HCT116 (cell line): ENCODE measurements at regions not wholly inside any gene's neighbourhood (a gene's known extent, or its start where the extent isn't known, plus 50 kb on each side); places are given as distances from the start of the nearest gene placed in this dataset.

Experiments
- ATAC-seq: fragments of 200-7000 bp; cut with Tn5 transposase; 2 replicates; pipeline ENCODE4 v1.9.1; 2020; ENCODE audit warnings: mild to moderate bottlenecking, moderate library complexity
- BruUV-seq: library from RNA; stranded (reverse); fragments of 400-500 nt; replicated peaks from 2 replicates; lab custom pipeline; 2021; lab: Mats Ljungman, UMichigan
- CTCF ChIA-PET: fragments of 300-600 bp; sonication (Branson Sonifier 250); formaldehyde crosslinking; loops from one replicate; lab custom pipeline; 2021; ENCODE audit warnings: antibody characterized with exemption; lab: Charles Lee
- POLR2A ChIA-PET: fragments of 300-600, 350-600 bp; sonication (Branson Sonifier 250); formaldehyde crosslinking; loops from one replicate; lab custom pipeline; 2021; ENCODE audit warnings: antibody characterized with exemption; lab: Charles Lee
- RAD21 ChIA-PET, 2 experiments: fragments of 300-600 bp; sonication (Branson Sonifier 250); formaldehyde crosslinking; loops; one replicate each; lab custom pipeline; 2023; ENCODE audit warnings: low total read pairs in 2 of 2; ENCODE audit not compliant: uncharacterized antibody in 2 of 2, unreplicated experiment in 2 of 2, low non-redundant PET in 1 of 2; lab: Charles Lee
- DNase-seq: peaks from one replicate; pipeline ENCODE4 v3.0.0-alpha.2; 2010; ENCODE audit warnings: low read depth, low spot score
- H2AFZ ChIP-seq: fragments of 200-600 bp; shearing (Covaris generic), sonication (generic); 2 replicates; pipeline ENCODE4 v1.6.1; 2017; ENCODE audit warnings: low read depth, mixed run types, mixed read lengths, antibody characterized with exemption, low read length; ENCODE audit not compliant: poor library complexity, severe bottlenecking
- H3K27ac ChIP-seq: 2 replicates; pipeline ENCODE4 v1.5.1; 2012; ENCODE audit warnings: low read depth, low read length
- H3K27me3 ChIP-seq: fragments of 200-600 bp; sonication (generic); 2 replicates; pipeline ENCODE4 v1.6.1; 2016; ENCODE audit warnings: mixed run types, low read length, mixed read lengths; ENCODE audit not compliant: insufficient read depth
- H3K36me3 ChIP-seq, 2 experiments: fragments of 200-500 bp in 1 of 2; fragments of 200-600 bp in 1 of 2; sonication (Bioruptor generic) in 1 of 2; sonication (generic) in 1 of 2; 2 replicates each; pipeline versions ENCODE4 v1.5.1 to v1.6.1; 2014 to 2016; ENCODE audit warnings: low read length in 2 of 2, inconsistent platforms in 1 of 2, mixed read lengths in 1 of 2, mixed run types in 1 of 2; ENCODE audit not compliant: insufficient read depth in 2 of 2, control insufficient read depth in 1 of 2
- H3K4me1 ChIP-seq, 2 experiments: fragments of 200-600 bp in 1 of 2; sonication (generic) in 1 of 2; 2 replicates each; pipeline versions ENCODE4 v1.5.1 to v1.6.1; 2012 to 2017; ENCODE audit warnings: low read length in 2 of 2, inconsistent platforms in 1 of 2, mild to moderate bottlenecking in 1 of 2, mixed read lengths in 1 of 2, mixed run types in 1 of 2, moderate library complexity in 1 of 2; ENCODE audit not compliant: insufficient read depth in 2 of 2, control insufficient read depth in 1 of 2
- H3K4me2 ChIP-seq: fragments of 200-600 bp; sonication (generic); 2 replicates; pipeline ENCODE4 v1.6.1; 2017; ENCODE audit warnings: mixed run types, low read length, mixed read lengths
- H3K4me3 ChIP-seq, 2 experiments: fragments of 200-600 bp in 1 of 2; sonication (generic) in 1 of 2; replicated peaks in 1 of 2; 2 replicates each; pipeline ENCODE4 v1.5.1; 2011 to 2016; ENCODE audit warnings: low read length in 2 of 2, control low read depth in 1 of 2, low read depth in 1 of 2, mild to moderate bottlenecking in 1 of 2, mixed read lengths in 1 of 2, mixed run types in 1 of 2
- H3K79me2 ChIP-seq: fragments of 200-600 bp; sonication (generic); 2 replicates; pipeline ENCODE4 v1.6.1; 2017; ENCODE audit warnings: mild to moderate bottlenecking, mixed run types, low read length, moderate library complexity, mixed read lengths; ENCODE audit not compliant: insufficient read depth
- H3K9ac ChIP-seq: fragments of 200-600 bp; sonication (generic); 2 replicates; pipeline ENCODE4 v1.6.1; 2016; ENCODE audit warnings: low read length, mixed read lengths
- H3K9me2 ChIP-seq: fragments of 200-600 bp; sonication (generic), shearing (Covaris generic); 2 replicates; pipeline ENCODE4 v1.6.1; 2017; ENCODE audit warnings: mixed run types, mild to moderate bottlenecking, moderate library complexity; ENCODE audit not compliant: insufficient read depth
- H3K9me3 ChIP-seq, 2 experiments: fragments of 200-500 bp in 1 of 2; fragments of 200-600 bp in 1 of 2; sonication (Bioruptor generic) in 1 of 2; sonication (generic) in 1 of 2; 2 replicates each; pipeline ENCODE4 v1.6.1; 2014 to 2017; ENCODE audit warnings: low read length in 2 of 2, mixed read lengths in 2 of 2, inconsistent platforms in 1 of 2, low read depth in 1 of 2, mild to moderate bottlenecking in 1 of 2, mixed run types in 1 of 2, moderate library complexity in 1 of 2; ENCODE audit not compliant: control insufficient read depth in 1 of 2, insufficient read depth in 1 of 2
- H4K20me1 ChIP-seq: fragments of 200-600 bp; sonication (generic), shearing (Covaris generic); 2 replicates; pipeline ENCODE4 v1.6.1; 2017; ENCODE audit warnings: mixed run types, mild to moderate bottlenecking, moderate library complexity; ENCODE audit not compliant: insufficient read depth
- ATF3 ChIP-seq: IDR thresholded peaks from 2 replicates; pipeline ENCODE4 v1.6.1; 2012
- CTCF ChIP-seq, 3 experiments: fragments of 200-600 bp in 1 of 3; sonication (generic) in 1 of 3; IDR thresholded peaks in 2 of 3; conservative IDR thresholded peaks in 1 of 3; 2 replicates each; pipeline ENCODE4 v1.5.1; 2012 to 2017; ENCODE audit warnings: low read depth in 2 of 3, low read length in 2 of 3, antibody characterized with exemption in 1 of 3, borderline replicate concordance in 1 of 3, control low read depth in 1 of 3, mild to moderate bottlenecking in 1 of 3, mixed read lengths in 1 of 3, mixed run types in 1 of 3, moderate library complexity in 1 of 3; ENCODE audit not compliant: insufficient read depth in 1 of 3
- ELF1 ChIP-seq: IDR thresholded peaks from 2 replicates; pipeline ENCODE4 v1.6.1; 2012; ENCODE audit warnings: low read depth, borderline replicate concordance
- EZH2 ChIP-seq: fragments of 200-600 bp; sonication (generic); IDR thresholded peaks from 2 replicates; pipeline ENCODE4 v1.6.1; 2017; ENCODE audit warnings: antibody characterized with exemption, mixed run types
- EZH2phosphoT487 ChIP-seq: fragments of 200-600 bp; IDR thresholded peaks from 2 replicates; pipeline ENCODE4 v1.6.1; 2018; ENCODE audit warnings: antibody characterized with exemption, borderline replicate concordance
- MAX ChIP-seq: IDR thresholded peaks from 2 replicates; pipeline ENCODE4 v1.6.1; 2012
- REST ChIP-seq: IDR thresholded peaks from 2 replicates; pipeline ENCODE4 v1.6.1; 2012; ENCODE audit warnings: low read depth
- SP1 ChIP-seq: IDR thresholded peaks from 2 replicates; pipeline ENCODE4 v1.6.1; 2012; ENCODE audit warnings: low read depth
- YY1 ChIP-seq: IDR thresholded peaks from 2 replicates; pipeline ENCODE4 v1.6.1; 2011; ENCODE audit warnings: low read length, low read depth, moderate library complexity, mild to moderate bottlenecking; ENCODE audit not compliant: insufficient replicate concordance; ENCODE audit errors: extremely low read depth
- ZFX ChIP-seq: fragments of 450-650 bp; IDR thresholded peaks from 2 replicates; pipeline ENCODE4 v1.6.1; 2017
- intact Hi-C: fragments of 100-400 bp; cut with micrococcal nuclease; formaldehyde crosslinking; loops from 2 replicates; pipeline ENCODE4 v1.10.0; 2022

GRCh38 chr16:77509796-77510195 lies 75.0 kb upstream of the ADAMTS18 start:
- ATAC-seq (no peak), DNase-seq (no peak)
- Histone ChIP-seq H3K27me3 (peaks cover 9% of the 10 kb centered on the region), H3K9me3 (no peaks in the 10 kb centered on the region), H3K27ac (no peak overlapping the region), H3K9me2 (no peaks in the 10 kb centered on the region), H3K4me2 (no peak overlapping the region), H3K9ac (no peak overlapping the region), H3K79me2 (no peaks in the 10 kb centered on the region), H3K4me1 (no peaks in the 10 kb centered on the region), H2AFZ (no peak overlapping the region), H4K20me1 (no peaks in the 10 kb centered on the region), H3K36me3 (no peaks in the 10 kb centered on the region), H3K4me3 (no peak overlapping the region)
- ChIA-PET CTCF (no interaction called here), POLR2A (no interaction called here), RAD21 (no interaction called here)
- intact Hi-C loops: no loop called here
- no peak for TF ChIP-seq SP1
- no TSS peak for BruUV-seq

GRCh38 chr16:77511053-77511452 lies 76.2 kb upstream of the ADAMTS18 start:
- Histone ChIP-seq H3K9ac (no peak overlapping the region), H3K27me3 (peaks cover 9% of the 10 kb centered on the region), H3K4me3 (no peak overlapping the region), H3K79me2 (no peaks in the 10 kb centered on the region), H3K27ac (no peak overlapping the region), H3K4me2 (no peak overlapping the region), H2AFZ (no peak overlapping the region), H4K20me1 (no peaks in the 10 kb centered on the region), H3K9me3 (no peaks in the 10 kb centered on the region), H3K9me2 (no peaks in the 10 kb centered on the region), H3K36me3 (no peaks in the 10 kb centered on the region), H3K4me1 (no peaks in the 10 kb centered on the region)
- ChIA-PET POLR2A (no interaction called here), CTCF (no interaction called here), RAD21 (no interaction called here)
- intact Hi-C loops: no loop called here
- ATAC-seq (no peak), DNase-seq (no peak)
- no TSS peak for BruUV-seq
- TF ChIP-seq ATF3: no peak
- no peak for TF ChIP-seq SP1
- TF ChIP-seq YY1: no peak
- no peak for TF ChIP-seq MAX
- no peak for TF ChIP-seq EZH2
- no peak for TF ChIP-seq EZH2phosphoT487
- no peak for TF ChIP-seq REST
- no peak for TF ChIP-seq ZFX
- no peak for TF ChIP-seq CTCF (IDR thresholded peaks at IDR 0.05 in 2 of 3, conservative IDR thresholded peaks at IDR 0.05 in 1 of 3; ENCODE audit: borderline replicate concordance in 1 of 3, insufficient read depth in 1 of 3, low read depth in 2 of 3, low read length in 2 of 3)
- TF ChIP-seq ELF1: no peak
